ENCODE measurements at regions not wholly inside any gene's neighbourhood (a gene's known extent, or its start where the extent isn't known, plus 50 kb on each side); places are given as distances from the start of the nearest gene placed in this dataset.

DNA sequence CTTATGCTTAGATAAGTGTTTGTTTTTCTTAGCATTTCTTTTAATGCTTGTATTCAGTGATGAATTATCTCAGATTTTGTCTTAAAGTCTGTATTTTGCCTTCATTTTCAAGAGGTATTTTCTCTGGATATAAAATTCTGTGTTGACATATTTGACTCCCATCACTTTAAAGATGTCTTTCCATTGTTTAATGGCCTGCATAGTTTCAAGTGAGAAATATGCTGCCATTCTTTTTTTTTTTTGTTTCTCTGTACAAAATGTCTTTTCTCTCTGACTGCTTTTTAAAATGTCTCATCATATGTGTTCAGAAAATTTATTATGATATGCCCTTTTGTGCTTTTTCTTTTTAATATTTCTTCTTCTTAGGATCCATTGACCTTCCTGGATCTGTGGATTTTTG is 578.0 kb upstream of the NOX3 start:
- no peak overlapping the region for H3K4me3 ChIP-seq (replicated peaks; ENCODE audit: low read depth, low read length)
- TF ChIP-seq, protein P1, sequence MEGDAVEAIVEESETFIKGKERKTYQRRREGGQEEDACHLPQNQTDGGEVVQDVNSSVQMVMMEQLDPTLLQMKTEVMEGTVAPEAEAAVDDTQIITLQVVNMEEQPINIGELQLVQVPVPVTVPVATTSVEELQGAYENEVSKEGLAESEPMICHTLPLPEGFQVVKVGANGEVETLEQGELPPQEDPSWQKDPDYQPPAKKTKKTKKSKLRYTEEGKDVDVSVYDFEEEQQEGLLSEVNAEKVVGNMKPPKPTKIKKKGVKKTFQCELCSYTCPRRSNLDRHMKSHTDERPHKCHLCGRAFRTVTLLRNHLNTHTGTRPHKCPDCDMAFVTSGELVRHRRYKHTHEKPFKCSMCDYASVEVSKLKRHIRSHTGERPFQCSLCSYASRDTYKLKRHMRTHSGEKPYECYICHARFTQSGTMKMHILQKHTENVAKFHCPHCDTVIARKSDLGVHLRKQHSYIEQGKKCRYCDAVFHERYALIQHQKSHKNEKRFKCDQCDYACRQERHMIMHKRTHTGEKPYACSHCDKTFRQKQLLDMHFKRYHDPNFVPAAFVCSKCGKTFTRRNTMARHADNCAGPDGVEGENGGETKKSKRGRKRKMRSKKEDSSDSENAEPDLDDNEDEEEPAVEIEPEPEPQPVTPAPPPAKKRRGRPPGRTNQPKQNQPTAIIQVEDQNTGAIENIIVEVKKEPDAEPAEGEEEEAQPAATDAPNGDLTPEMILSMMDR (IDR thresholded peaks at IDR 0.05; ENCODE audit: low read length, missing control alignments), result no peak
- no peak for DNase-seq (ENCODE audit: low read depth)

- TF ChIP-seq, protein P1 (IDR thresholded peaks at IDR 0.05; ENCODE audit: low read length, missing control alignments), result no peak
- no peak for DNase-seq (ENCODE audit: low read depth)
- H3K4me3 ChIP-seq (replicated peaks; ENCODE audit: low read depth, low read length), result no peak overlapping the region
Observed at GRCh38 chr6:156031516-156031915, 575.9 kb upstream of the NOX3 start.

DNA sequence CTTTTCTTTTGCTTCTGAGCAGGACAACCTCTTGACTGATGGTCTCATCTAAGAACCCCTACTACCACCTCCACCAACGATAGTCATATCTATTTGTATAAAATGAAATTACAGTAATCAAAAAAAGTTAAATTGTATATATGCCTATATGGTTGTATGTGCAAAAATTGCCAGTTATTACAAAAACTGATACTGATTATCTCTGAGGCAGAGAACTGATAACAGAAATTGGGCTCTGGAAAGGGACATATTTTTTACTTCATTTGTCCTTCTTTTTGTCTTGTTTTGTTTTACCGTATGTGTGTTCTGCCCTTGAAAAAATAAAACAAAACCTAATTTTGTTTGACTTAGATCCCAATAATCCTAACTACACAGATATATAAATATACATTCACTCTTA is 574.4 kb upstream of the NOX3 start:
- no peak overlapping the region for H3K4me3 ChIP-seq (replicated peaks; ENCODE audit: low read depth, low read length)
- no peak for DNase-seq (ENCODE audit: low read depth)
- TF ChIP-seq, protein P1 (IDR thresholded peaks at IDR 0.05; ENCODE audit: low read length, missing control alignments), result no peak

DNA sequence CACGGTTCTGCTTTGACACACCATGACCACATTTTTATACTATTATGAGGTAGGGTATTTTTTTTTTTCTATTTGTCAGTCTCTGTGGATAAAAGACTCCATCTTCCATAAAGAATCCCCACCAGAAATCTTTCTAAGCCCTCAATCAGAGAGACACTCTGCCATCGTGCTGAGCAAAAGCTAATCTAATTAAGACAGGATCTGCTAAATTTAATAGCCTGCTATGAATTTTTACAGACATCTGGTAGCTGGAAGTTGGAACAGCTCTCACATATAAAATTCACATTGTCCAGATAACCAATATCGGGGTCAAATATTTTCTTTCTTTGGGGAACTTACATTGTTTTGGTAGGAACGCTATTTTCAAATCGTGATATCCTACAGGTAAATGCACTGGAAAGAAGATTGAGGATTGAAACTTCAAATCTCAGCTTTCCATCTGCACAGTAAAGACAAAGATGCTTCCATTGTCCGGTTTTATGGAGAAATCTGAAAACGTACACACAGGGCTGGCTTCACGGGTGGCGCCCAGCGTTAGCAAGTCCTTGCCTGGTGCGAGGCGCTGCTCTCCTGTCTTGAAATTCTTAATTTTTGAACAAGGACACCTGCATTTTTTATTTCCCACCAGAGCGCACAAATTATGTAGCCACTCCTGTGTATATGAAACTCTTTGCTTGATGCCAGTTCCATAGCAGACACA is 573.8 kb upstream of the NOX3 start:
- TF ChIP-seq, protein P1 (IDR thresholded peaks at IDR 0.05; ENCODE audit: low read length, missing control alignments), result no peak
- no peak for DNase-seq (ENCODE audit: low read depth)
- H3K4me3 ChIP-seq (replicated peaks; ENCODE audit: low read depth, low read length), result no peak overlapping the region

- H3K4me3 ChIP-seq (replicated peaks; ENCODE audit: low read depth, low read length), result no peak overlapping the region
- no peak for DNase-seq (ENCODE audit: low read depth)
- TF ChIP-seq, protein P1 (IDR thresholded peaks at IDR 0.05; ENCODE audit: low read length, missing control alignments), result no peak
Observed at GRCh38 chr6:156028335-156029131, 572.9 kb upstream of the NOX3 start.

DNA sequence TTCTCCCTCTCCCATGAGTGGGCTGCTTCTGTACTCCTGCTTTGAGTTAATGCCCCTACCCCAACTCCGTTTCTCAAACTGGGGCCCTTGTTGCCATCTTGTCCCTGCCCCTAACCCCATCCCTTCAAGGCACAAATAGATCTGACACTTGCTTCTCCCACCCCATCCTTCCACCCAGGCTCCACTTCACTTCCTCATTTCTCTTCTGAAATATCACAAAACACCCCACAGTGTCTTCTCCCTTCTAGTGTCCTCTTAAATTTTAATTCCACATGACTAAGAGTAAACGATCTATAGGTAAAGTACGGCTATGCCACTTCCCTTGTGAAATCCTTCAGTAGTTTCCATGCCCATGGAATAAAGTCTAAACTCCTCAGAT is 571.6 kb upstream of the NOX3 start:
- TF ChIP-seq, protein P1 (IDR thresholded peaks at IDR 0.05; ENCODE audit: low read length, missing control alignments), result no peak
- no peak overlapping the region for H3K4me3 ChIP-seq (replicated peaks; ENCODE audit: low read depth, low read length)
- no peak for DNase-seq (ENCODE audit: low read depth)
